ENCODE measurements at regions not wholly inside any gene's neighbourhood (a gene's known extent, or its start where the extent isn't known, plus 50 kb on each side); places are given as distances from the start of the nearest gene placed in this dataset.

GRCh38 chr1:195591917-195592672 lies 1016.1 kb downstream of the KCNT2 start (continued):
- no peak for TF ChIP-seq TGIF2 (CRISPR knock-in tag; IDR thresholded peaks at IDR 0.05)
- TF ChIP-seq NELFE (IDR thresholded peaks at IDR 0.05; ENCODE audit: insufficient read depth, insufficient read length): no peak
- TF ChIP-seq ZNF280B (CRISPR knock-in tag; IDR thresholded peaks at IDR 0.05): no peak
- no peak for TF ChIP-seq MCM2 (IDR thresholded peaks at IDR 0.05; ENCODE audit: low read depth)
- TF ChIP-seq ELF2 (CRISPR knock-in tag; IDR thresholded peaks at IDR 0.05): no peak
- no peak for TF ChIP-seq NCOR1 (IDR thresholded peaks at IDR 0.05)

GRCh38 chr1:195590649-195591048 lies 1017.6 kb downstream of the KCNT2 start:
- no peak for FAIRE-seq
- no peak overlapping the region for H3K27ac ChIP-seq (ENCODE audit: extremely low read depth, low read depth, low read length)

More at GRCh38 chr1:195590649-195591048, 1017.6 kb downstream of the KCNT2 start:
- H3K9me3 ChIP-seq (replicated peaks; ENCODE audit: control insufficient read depth, insufficient read depth, low read depth, low read length): peaks cover 3% of the 10 kb centered on the region; the same call in 1 of the 2 replicates
- H2AFZ ChIP-seq (ENCODE audit: low read depth, low read length): no peak overlapping the region
- ATAC-seq (no peak), DNase-seq (ENCODE audit: extremely low read depth in 1 of 4, low spot score in 3 of 4) (no peak)
- no peaks in the 10 kb centered on the region for H3K9me1 ChIP-seq (ENCODE audit: control insufficient read depth, insufficient read depth, low read length)
- H3K27me3 ChIP-seq (ENCODE audit: control insufficient read depth in 2 of 2, insufficient read depth in 2 of 2, low read length in 2 of 2): no peaks in the 10 kb centered on the region
- H3K36me3 ChIP-seq (ENCODE audit: control insufficient read depth, insufficient read depth, low read length): no peaks in the 10 kb centered on the region
- TF ChIP-seq NELFE (IDR thresholded peaks at IDR 0.05; ENCODE audit: insufficient read depth, insufficient read length): no peak
- no peak for TF ChIP-seq ZEB2 (IDR thresholded peaks at IDR 0.05)
- no peak for TF ChIP-seq DPF2 (IDR thresholded peaks at IDR 0.05)
- no peak for TF ChIP-seq ZNF551 (CRISPR knock-in tag; IDR thresholded peaks at IDR 0.05)
- TF ChIP-seq ZC3H8 (IDR thresholded peaks at IDR 0.05): no peak
- TF ChIP-seq KLF1 (tag; IDR thresholded peaks at IDR 0.05): no peak
- no peak for TF ChIP-seq MEF2D (tag; conservative IDR thresholded peaks at IDR 0.05; ENCODE audit: low read depth)
- no peak for TF ChIP-seq MAZ (CRISPR knock-in tag; conservative IDR thresholded peaks at IDR 0.05 in 1 of 2, IDR thresholded peaks at IDR 0.05 in 1 of 2)
- TF ChIP-seq HIVEP1 (CRISPR knock-in tag; IDR thresholded peaks at IDR 0.05): no peak
- TF ChIP-seq TBL1XR1 (IDR thresholded peaks at IDR 0.05; ENCODE audit: low read length in 2 of 2): no peak
- TF ChIP-seq SAFB2 (IDR thresholded peaks at IDR 0.05; ENCODE audit: borderline replicate concordance, low read depth, low read length, severe bottlenecking): no peak
- TF ChIP-seq ILF3 (IDR thresholded peaks at IDR 0.05; ENCODE audit: borderline replicate concordance): no peak
- H3K4me1 ChIP-seq (replicated peaks in 1 of 2; ENCODE audit: control insufficient read depth in 2 of 2, insufficient read depth in 2 of 2, low read length in 2 of 2): no peaks in the 10 kb centered on the region
- WGBS (ENCODE audit: insufficient coverage, low coverage, missing lambda C conversion rate): 0% methylated on average over 3 of the region's 3 CpGs
- ChIA-PET POLR2A (no interaction called here), CTCF (ENCODE audit: low intra/inter-chr PET ratio) (no interaction called here)
- no peak overlapping the region for H3K4me3 ChIP-seq
- H3K4me2 ChIP-seq (ENCODE audit: insufficient read depth, low read length): no peak overlapping the region
- no TSS peak for BruUV-seq (replicated peaks)
- no peaks in the 10 kb centered on the region for H4K20me1 ChIP-seq (replicated peaks; ENCODE audit: control insufficient read depth, insufficient read depth, low read length)
- in situ Hi-C loops (cut with MboI) (no loop called here), intact Hi-C loops (cut with micrococcal nuclease) (no loop called here)
- H3K9ac ChIP-seq (ENCODE audit: insufficient read depth in 1 of 2, low read depth in 2 of 2, low read length in 2 of 2): no peak overlapping the region
- H3K79me2 ChIP-seq (ENCODE audit: control insufficient read depth, insufficient read depth, low read length): no peaks in the 10 kb centered on the region

Measured in K562 (cell line).